NCI-H1105 (cell line): ENCODE measurements at regions not wholly inside any gene's neighbourhood (a gene's known extent, or its start where the extent isn't known, plus 50 kb on each side); places are given as distances from the start of the nearest gene placed in this dataset.

Source experiments
- DNase-seq: peaks from one replicate; lab custom pipeline; 2025; lab: John Stamatoyannopoulos, UW

DNA sequence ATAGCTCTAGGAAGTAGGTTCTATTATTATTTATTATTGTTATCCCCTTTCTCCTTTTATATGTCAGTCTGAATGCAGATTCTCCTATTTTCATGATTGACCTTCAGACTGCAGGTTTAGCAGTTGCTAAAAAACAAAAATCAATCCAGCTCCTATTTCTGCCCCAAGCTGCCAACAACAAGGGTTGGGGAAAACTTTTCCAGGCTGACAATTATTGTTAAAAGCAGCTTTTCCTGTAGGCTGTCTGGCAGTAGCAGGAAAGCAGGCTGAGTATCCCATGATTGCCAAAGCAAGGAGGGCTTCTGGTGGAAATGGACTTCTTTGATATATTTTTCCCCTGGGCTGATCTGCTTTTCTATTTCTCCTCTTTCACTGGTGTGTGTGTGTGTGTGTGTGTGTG, 78.0 kb upstream of the CTLA4 start:
- no peak for DNase-seq

GRCh38 chr2:203790134-203790852, 77.3 kb upstream of the CTLA4 start:
- DNase-seq, result no peak

DNA sequence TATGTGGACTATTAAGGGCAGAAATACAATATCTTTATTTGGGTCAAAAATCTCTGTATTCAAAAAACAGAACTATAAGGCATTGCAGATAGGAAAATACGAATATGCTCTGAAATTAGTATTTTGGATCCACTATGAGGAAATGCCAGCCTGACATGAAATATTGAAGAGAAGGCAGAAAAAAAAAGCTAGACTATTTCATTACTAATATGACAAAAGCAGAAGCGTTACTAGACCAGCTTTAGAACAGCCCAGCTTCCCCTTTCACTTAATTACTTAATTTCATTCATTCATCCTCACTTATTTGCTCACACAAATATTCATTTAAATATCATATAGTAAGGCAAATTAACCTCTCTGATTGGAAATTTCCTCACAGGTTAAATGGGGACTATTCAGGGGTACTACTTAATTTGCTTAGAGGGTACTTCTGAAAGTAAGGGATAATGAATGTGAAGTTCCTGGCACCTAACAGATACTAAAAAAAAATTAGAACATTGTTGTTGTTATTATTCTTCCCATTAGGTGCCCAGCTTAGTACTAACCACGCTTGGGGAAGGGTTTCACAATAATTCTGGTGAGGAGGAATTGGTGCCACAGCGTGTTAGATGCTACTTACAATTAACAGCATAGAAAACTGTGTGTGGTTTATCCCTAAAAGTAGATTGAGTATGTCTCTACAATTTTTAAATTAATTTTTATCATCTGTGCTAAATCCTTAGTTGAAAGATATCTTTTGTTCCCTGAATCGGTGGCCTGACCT, 71.1 kb upstream of the CTLA4 start:
- DNase-seq, result no peak

GRCh38 chr2:203797276-203797675, 70.3 kb upstream of the CTLA4 start:
- no peak for DNase-seq

- no peak for DNase-seq
Observed at GRCh38 chr2:203797712-203798111, 69.9 kb upstream of the CTLA4 start.

GRCh38 chr2:203798296-203799087, 69.1 kb upstream of the CTLA4 start:
- no peak for DNase-seq

DNA sequence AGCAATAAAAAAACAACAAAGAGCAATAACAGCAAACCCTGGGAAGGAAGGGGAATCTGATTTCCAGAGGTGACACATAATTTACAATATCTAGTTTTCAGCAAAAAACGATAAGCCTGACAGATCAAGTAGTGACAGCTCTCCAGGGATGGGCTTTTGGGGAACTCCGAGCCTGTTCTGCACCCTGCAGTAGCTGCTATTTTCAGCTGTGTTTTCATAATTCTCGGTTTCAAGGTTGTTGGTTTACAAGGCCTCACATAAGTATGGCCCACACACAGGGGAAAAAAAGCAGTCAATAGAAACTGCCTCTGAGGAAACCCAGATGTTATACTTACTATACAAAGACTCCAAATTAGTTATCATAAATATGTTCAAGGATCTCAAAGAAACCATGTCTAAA, 67.7 kb upstream of the CTLA4 start:
- no peak for DNase-seq

DNA sequence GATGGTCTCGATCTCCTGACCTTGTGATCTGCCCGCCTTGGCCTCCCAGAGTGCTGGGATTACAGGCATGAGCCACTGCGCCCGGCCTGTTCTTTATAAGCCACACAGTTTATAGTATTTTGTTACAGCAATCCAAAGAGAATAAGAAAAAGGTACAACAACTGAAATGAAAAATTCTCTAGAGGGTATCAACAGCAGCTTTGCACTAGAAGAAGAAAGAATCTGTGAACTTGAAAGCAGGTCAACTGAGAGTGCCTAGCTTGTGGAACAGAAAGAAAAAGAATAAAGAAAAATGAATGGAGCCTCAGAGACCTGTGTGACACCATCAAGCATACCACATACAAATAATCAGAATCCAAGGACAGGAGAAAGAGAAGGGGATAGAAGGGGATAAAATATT, 66.8 kb upstream of the CTLA4 start:
- no peak for DNase-seq

DNA sequence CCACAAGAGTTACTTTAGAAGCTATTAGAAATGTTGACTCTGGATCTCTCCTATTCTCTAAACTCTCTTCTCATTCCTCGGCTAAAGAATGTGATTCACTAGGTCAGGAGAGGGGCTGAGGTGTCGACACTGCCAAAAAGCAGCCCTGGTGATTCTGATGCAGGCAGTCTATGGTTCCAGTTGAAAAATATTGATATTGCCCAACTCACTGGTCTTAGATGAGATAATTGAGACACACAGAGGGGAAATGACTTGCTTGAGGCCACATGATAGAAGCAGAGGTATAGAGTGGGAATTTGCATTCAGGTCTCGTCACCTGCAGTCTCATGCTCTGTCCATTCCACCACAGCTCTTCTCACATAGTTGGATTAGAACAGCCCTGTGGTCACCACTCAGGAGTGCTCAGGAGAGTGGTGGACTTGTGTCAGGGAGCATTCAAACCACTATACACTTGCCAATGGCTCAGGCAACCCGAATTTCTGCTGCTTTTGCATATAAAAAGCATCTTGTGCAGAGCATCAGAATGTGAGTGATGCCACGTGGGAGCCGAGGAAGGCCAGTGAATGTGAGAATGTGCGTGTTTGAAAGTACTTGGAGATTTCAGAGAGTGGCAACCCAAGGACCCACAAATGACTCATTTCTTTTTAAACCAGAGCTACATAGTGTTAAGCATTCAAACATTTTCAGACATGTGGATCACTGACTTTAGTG, 65.1 kb upstream of the CTLA4 start:
- DNase-seq, result no peak

- no peak for DNase-seq
Observed at GRCh38 chr2:203803053-203803429, 64.5 kb upstream of the CTLA4 start.

DNA sequence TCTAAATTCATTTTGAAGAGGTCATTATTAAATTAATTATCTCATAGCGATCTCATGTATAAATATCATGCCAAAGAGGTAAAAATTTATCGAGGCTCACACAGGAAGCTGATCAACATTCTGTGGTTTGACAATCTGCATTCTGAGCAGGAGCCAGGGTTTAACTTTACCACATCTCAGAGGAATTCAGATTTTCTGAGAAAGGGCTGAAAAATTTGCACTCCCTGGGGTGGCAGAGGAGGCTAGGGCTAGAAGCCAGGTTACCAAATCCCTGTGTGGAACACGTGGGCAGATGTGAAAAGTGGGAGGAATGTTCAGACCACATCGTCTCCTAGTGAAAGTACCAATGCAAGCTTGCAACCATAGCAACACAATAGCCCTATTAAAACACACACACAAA, 63.5 kb upstream of the CTLA4 start:
- no peak for DNase-seq

DNA sequence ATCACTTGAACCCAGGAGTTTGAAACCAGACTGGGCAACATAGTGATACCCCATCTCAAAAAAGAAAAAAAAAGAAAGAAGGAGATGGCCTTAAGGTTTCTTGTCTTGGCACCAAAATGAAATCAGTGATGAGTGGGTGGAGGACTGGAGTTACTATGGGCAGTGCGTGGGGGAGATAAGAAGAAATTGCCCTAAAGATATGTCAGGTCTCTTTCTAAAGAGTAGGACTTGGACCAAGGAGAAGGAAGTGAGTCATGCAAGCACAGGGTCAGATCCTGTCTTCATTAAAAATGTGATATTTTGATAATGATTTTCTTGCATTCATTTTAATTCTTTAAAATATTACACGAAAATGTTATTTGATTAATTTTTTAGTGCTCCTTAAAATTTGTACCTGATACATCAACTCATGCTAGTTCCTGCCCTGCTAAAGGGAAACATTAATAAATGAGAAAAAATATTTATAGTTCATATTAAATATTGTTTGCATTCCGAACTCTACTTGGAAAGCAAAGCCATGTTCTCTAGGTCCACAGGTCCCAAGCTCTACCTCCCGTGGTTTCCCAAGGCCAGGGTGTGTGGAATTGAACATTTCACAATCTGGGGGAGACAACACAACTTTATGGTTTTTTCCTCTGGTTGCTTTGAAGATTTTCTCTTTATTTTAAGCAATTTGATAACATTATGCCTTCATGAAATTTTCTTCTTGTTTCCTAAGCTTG, 62.6 kb upstream of the CTLA4 start:
- no peak for DNase-seq

GRCh38 chr2:203805486-203805838, 62.1 kb upstream of the CTLA4 start:
- no peak for DNase-seq

GRCh38 chr2:203806761-203807160, 60.8 kb upstream of the CTLA4 start:
- no peak for DNase-seq

DNA sequence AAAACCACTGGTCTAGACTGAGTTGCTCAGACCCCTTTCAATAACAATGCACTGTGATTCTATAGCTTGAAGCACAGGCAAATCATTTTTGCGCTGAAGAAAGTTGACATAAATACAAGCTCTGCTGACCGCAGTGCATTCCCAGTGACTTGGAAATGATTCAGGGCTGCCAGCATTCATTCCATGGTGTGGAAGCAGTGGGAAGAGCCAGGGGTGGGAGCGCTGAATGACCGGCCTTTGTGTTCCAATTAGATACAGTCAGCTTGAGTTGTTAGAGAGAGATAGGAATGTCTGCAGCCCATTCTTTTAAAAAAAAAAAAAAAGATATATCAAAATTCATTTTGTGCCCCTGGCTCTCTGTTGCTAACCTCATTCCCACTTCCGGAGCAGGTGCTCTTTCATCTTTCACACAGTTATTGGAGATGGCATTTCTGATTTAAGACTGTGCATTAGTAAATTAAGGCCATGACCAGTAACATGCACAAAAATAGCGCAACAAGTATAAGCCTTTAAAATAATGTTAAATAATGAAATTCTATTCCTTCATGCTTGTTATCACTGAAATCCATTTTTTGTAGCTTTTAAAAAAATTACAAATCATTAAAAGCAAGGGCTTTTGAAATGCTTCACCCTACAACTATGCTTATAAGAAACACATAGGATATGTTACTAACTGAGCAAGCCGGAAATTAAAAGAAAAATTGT, 59.4 kb upstream of the CTLA4 start:
- no peak for DNase-seq

DNA sequence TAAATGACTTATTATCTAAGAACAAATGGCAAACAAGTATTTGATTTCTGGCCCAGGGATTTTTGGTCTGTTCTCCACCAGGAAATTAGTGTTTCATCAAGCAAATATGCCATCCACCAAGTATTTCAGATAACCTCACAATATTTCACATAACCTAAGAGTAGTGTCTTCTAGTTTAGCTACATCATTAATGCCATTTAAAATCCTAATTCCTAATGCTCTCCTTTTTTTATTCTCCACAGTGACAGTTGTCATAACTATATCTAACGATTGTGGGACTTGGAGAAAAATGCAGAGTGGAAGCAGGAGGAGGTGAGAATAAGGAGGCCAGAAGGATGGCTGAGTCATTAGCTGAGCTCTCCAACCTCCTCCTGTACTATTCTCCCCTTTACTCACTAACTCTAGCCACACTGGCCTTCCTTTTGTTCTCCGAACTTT, 58.5 kb upstream of the CTLA4 start:
- no peak for DNase-seq

- no peak for DNase-seq
Observed at GRCh38 chr2:203809991-203810510, 57.5 kb upstream of the CTLA4 start.

DNA sequence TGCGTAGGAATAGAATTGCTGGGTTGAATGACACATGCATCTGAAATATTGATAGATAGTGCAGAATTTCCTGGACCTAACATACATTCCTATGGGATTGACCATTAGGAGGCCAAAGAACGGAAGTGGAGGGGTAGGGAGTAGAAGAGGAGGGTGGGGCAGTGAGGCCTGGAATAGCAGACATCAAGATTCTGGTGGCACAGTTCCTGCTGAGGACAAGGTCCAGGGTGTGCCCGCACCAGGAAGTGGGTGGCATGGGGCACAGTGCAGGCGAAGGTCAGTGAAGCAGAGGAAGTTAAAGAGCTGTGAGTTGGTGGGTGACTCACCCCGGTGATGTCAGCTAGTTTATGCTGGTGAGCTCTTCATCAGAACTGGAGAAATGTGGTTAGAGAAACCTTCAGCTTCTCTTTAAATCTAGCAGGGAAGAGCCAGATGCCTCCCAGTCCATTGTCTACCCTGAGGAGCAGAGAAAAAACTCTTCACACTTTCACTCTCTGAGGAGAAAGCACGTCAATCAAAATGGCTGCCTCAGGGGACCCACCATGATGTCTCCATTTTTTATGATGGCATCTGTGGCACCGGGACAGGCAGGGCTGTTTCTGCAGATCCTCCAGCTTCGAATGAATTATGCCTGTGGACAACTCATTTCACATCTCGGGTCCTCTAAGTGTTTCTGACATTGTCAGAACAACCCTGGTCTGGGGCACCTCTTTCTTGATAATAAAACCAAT, 55.9 kb upstream of the CTLA4 start:
- no peak for DNase-seq

DNA sequence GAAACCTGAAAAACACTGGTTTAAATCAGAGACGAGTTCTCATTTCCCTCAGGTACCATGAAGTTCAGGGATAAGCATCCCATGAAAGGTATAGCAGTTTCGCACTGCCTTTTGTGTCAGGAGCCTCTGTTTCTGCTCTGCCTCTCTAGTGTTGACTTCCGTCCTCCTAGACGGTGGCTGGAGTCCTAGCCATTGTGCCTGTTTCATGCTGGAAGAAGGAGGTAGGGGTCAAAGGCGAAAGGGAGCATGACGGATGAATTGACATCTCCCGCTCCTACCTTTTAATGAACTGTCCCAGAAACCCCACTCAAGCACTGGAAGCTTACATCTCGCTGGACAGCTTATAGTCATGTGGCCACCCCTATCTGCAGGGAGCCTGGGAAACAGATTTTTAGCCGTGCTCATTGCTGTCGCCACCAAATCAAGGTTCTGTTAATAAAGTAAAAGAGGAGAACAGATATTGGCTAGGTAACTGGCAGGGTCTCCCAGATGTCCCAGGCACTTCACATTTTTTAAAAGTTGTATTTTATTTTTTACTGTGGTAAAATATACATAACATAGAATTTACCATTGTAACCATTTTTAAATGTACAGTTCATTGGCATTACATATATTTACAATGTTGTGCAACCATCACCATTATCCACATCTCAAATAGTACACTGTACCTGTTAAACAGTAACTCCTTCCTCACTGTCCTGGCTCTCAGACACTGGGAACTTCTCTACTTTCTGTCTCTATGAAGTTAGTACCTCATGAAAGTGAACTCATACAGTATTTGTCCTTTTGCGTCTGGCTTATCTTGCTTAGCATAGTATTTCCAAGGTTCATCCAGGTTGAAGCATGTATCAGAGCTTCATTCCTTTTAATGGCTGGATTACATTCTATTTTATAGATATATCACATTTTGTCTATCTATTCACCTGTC, 55.0 kb upstream of the CTLA4 start:
- DNase-seq, result no peak
